Activated T-cell treated with anti-CD3 and anti-CD28 coated beads for 4 hours (primary cell): ENCODE measurements at regions not wholly inside any gene's neighbourhood (a gene's known extent, or its start where the extent isn't known, plus 50 kb on each side); places are given as distances from the start of the nearest gene placed in this dataset.
"Not testable (repeated sequence)": the region's sequence is repeated elsewhere in the genome, so short reads cannot be mapped to it uniquely, and the experiment has no call there.

Experiments used
- DNase-seq: peaks from one replicate; pipeline ENCODE4 v3.0.0-alpha.2; 2020

GRCh38 chrX:9390121-9390520 is 74.7 kb upstream of the TBL1X start:
- no peak for DNase-seq

- DNase-seq, result no peak
Observed at GRCh38 chrX:9390693-9391368, 74.0 kb upstream of the TBL1X start.

- DNase-seq, result no peak
Observed at GRCh38 chrX:9392445-9392844, 72.4 kb upstream of the TBL1X start.

- no peak for DNase-seq
Observed at GRCh38 chrX:9393571-9393970, 71.3 kb upstream of the TBL1X start.

GRCh38 chrX:9394212-9394611 is 70.6 kb upstream of the TBL1X start:
- DNase-seq, result no peak

- no peak for DNase-seq
Observed at GRCh38 chrX:9396930-9397329, 67.9 kb upstream of the TBL1X start.

GRCh38 chrX:9401051-9401450 is 63.8 kb upstream of the TBL1X start:
- no peak for DNase-seq

- no peak for DNase-seq
Observed at GRCh38 chrX:9403374-9403773, 61.5 kb upstream of the TBL1X start.

- not testable (repeated sequence) for DNase-seq
Observed at GRCh38 chrX:9405635-9406034, 59.2 kb upstream of the TBL1X start.

GRCh38 chrX:9410889-9411288 is 54.0 kb upstream of the TBL1X start:
- DNase-seq, result not testable (repeated sequence)

GRCh38 chrX:9411682-9412081 is 53.2 kb upstream of the TBL1X start:
- DNase-seq, result not testable (repeated sequence)

- DNase-seq, result no peak
Observed at GRCh38 chrX:9414416-9414815, 50.4 kb upstream of the TBL1X start.
